ENCODE measurements at regions not wholly inside any gene's neighbourhood (a gene's known extent, or its start where the extent isn't known, plus 50 kb on each side); places are given as distances from the start of the nearest gene placed in this dataset.

- Histone ChIP-seq H3K27ac (ENCODE audit: extremely low read depth, low read depth, low read length) (no peak overlapping the region), H2AFZ (ENCODE audit: low read depth, low read length) (no peak overlapping the region), H3K9me1 (ENCODE audit: control insufficient read depth, insufficient read depth, low read length) (no peaks in the 10 kb centered on the region), H4K20me1 (replicated peaks; ENCODE audit: control insufficient read depth, insufficient read depth, low read length) (no peaks in the 10 kb centered on the region), H3K9me3 (replicated peaks; ENCODE audit: control insufficient read depth, insufficient read depth, low read depth, low read length) (no peaks in the 10 kb centered on the region), H3K4me2 (ENCODE audit: insufficient read depth, low read length) (no peak overlapping the region), H3K4me3 (no peak overlapping the region), H3K27me3 (ENCODE audit: control insufficient read depth in 2 of 2, insufficient read depth in 2 of 2, low read length in 2 of 2) (no peaks in the 10 kb centered on the region), H3K9ac (ENCODE audit: insufficient read depth in 1 of 2, low read depth in 2 of 2, low read length in 2 of 2) (no peak overlapping the region), H3K79me2 (ENCODE audit: control insufficient read depth, insufficient read depth, low read length) (no peaks in the 10 kb centered on the region), H3K36me3 (ENCODE audit: control insufficient read depth, insufficient read depth, low read length) (no peaks in the 10 kb centered on the region), H3K4me1 (replicated peaks in 1 of 2; ENCODE audit: control insufficient read depth in 2 of 2, insufficient read depth in 2 of 2, low read length in 2 of 2) (no peaks in the 10 kb centered on the region)
- DNase-seq (ENCODE audit: extremely low read depth in 1 of 4, low spot score in 3 of 4) (no peak), ATAC-seq (no peak), FAIRE-seq (no peak)
- ChIA-PET POLR2A (no interaction called here), CTCF (ENCODE audit: low intra/inter-chr PET ratio) (no interaction called here)
- intact Hi-C loops (cut with micrococcal nuclease) (no loop called here), in situ Hi-C loops (cut with MboI) (no loop called here)
- TF ChIP-seq KLF16 (IDR thresholded peaks at IDR 0.05) = no peak
- no peak for TF ChIP-seq FOXK2 (conservative IDR thresholded peaks at IDR 0.05 in 1 of 2, IDR thresholded peaks at IDR 0.05 in 1 of 2; ENCODE audit: low read depth in 2 of 2)
- no peak for TF ChIP-seq ESRRA (IDR thresholded peaks at IDR 0.05; ENCODE audit: borderline replicate concordance, low read depth)
- no peak for TF ChIP-seq DPF2 (IDR thresholded peaks at IDR 0.05)
- TF ChIP-seq COPS2 (conservative IDR thresholded peaks at IDR 0.05) = no peak
- TF ChIP-seq PHF21A (IDR thresholded peaks at IDR 0.05; ENCODE audit: borderline replicate concordance, low read depth) = no peak
- TF ChIP-seq ASH1L (IDR thresholded peaks at IDR 0.05; ENCODE audit: borderline replicate concordance, low read depth, partially characterized antibody) = no peak
- 0% methylated on average over 1 of the region's 1 CpG for WGBS (ENCODE audit: insufficient coverage, low coverage, missing lambda C conversion rate)
- BruUV-seq (replicated peaks) = no TSS peak
Measured at GRCh38 chr9:81182431-81182830, 506.9 kb downstream of the TLE1 start.

- no peak overlapping the region for H3K4me3 ChIP-seq
- no TSS peak for BruUV-seq (replicated peaks)
- H3K9me1 ChIP-seq (ENCODE audit: control insufficient read depth, insufficient read depth, low read length) = no peaks in the 10 kb centered on the region
- ChIA-PET POLR2A (no interaction called here), CTCF (ENCODE audit: low intra/inter-chr PET ratio) (no interaction called here)
- H3K79me2 ChIP-seq (ENCODE audit: control insufficient read depth, insufficient read depth, low read length) = no peaks in the 10 kb centered on the region
- no peaks in the 10 kb centered on the region for H3K27me3 ChIP-seq (ENCODE audit: control insufficient read depth in 2 of 2, insufficient read depth in 2 of 2, low read length in 2 of 2)
- WGBS (ENCODE audit: insufficient coverage, low coverage, missing lambda C conversion rate) = 0% methylated on average over 3 of the region's 3 CpGs
- FAIRE-seq (no peak), DNase-seq (ENCODE audit: extremely low read depth in 1 of 4, low spot score in 3 of 4) (no peak), ATAC-seq (no peak)
- no peaks in the 10 kb centered on the region for H3K36me3 ChIP-seq (ENCODE audit: control insufficient read depth, insufficient read depth, low read length)
- H3K27ac ChIP-seq (ENCODE audit: extremely low read depth, low read depth, low read length) = no peak overlapping the region
- no peaks in the 10 kb centered on the region for H3K9me3 ChIP-seq (replicated peaks; ENCODE audit: control insufficient read depth, insufficient read depth, low read depth, low read length)
- no peak overlapping the region for H3K9ac ChIP-seq (ENCODE audit: insufficient read depth in 1 of 2, low read depth in 2 of 2, low read length in 2 of 2)
- no peak overlapping the region for H3K4me2 ChIP-seq (ENCODE audit: insufficient read depth, low read length)
- no peak for TF ChIP-seq DLX4 (CRISPR knock-in tag; IDR thresholded peaks at IDR 0.05)
- no peak for TF ChIP-seq MLLT1 (IDR thresholded peaks at IDR 0.05)
- TF ChIP-seq ARID2 (IDR thresholded peaks at IDR 0.05) = no peak
- no peak for TF ChIP-seq CBFA2T2 (conservative IDR thresholded peaks at IDR 0.05)
- H4K20me1 ChIP-seq (replicated peaks; ENCODE audit: control insufficient read depth, insufficient read depth, low read length) = no peaks in the 10 kb centered on the region
- intact Hi-C loops (cut with micrococcal nuclease) (no loop called here), in situ Hi-C loops (cut with MboI) (no loop called here)
- H3K4me1 ChIP-seq (replicated peaks in 1 of 2; ENCODE audit: control insufficient read depth in 2 of 2, insufficient read depth in 2 of 2, low read length in 2 of 2) = no peaks in the 10 kb centered on the region
- no peak overlapping the region for H2AFZ ChIP-seq (ENCODE audit: low read depth, low read length)
Measured at GRCh38 chr9:81174023-81174422, 515.3 kb downstream of the TLE1 start.
